ENCODE measurements at regions not wholly inside any gene's neighbourhood (a gene's known extent, or its start where the extent isn't known, plus 50 kb on each side); places are given as distances from the start of the nearest gene placed in this dataset.
"Not testable (repeated sequence)": the region's sequence is repeated elsewhere in the genome, so short reads cannot be mapped to it uniquely, and the experiment has no call there.

GRCh38 chr10:59463909-59464308 lies 101.6 kb upstream of the FAM13C start:
- Histone ChIP-seq H3K4me1 (replicated peaks) (no peaks in the 10 kb centered on the region), H3K9me3 (replicated peaks) (no peaks in the 10 kb centered on the region), H3K27ac (no peak overlapping the region), H3K27me3 (replicated peaks) (no peaks in the 10 kb centered on the region), H3K36me3 (no peaks in the 10 kb centered on the region), H3K4me3 (no peak overlapping the region)
- no peak for DNase-seq (ENCODE audit: low read depth in 1 of 2, low spot score in 2 of 2)

GRCh38 chr10:59460601-59461000 lies 98.3 kb upstream of the FAM13C start:
- no peak overlapping the region for H3K27ac ChIP-seq
- DNase-seq (ENCODE audit: low read depth in 1 of 2, low spot score in 2 of 2), result no peak
- H3K27me3 ChIP-seq (replicated peaks), result no peaks in the 10 kb centered on the region
- no peaks in the 10 kb centered on the region for H3K9me3 ChIP-seq (replicated peaks)
- no peaks in the 10 kb centered on the region for H3K36me3 ChIP-seq
- H3K4me1 ChIP-seq (replicated peaks), result no peaks in the 10 kb centered on the region
- H3K4me3 ChIP-seq, result no peak overlapping the region

DNA sequence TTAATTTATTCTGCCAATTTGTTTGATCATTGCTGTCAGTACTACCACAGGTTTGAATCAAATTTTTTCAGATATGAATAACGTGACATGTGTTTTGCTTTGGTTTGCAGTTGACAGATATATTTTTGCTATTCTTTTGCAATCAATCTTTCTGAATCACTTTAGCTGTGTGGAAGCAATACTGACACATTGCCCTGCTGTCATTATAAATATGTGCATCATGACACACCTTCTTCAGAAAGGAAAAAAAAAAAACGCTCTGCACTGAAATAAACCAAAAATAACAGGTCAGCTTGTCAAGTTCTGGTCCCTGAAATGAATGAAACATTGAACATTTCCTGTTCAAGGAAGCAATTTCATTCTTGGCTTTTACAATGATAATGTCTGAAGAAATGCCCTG lies 93.8 kb upstream of the FAM13C start:
- Histone ChIP-seq H3K4me3 (no peak overlapping the region), H3K27me3 (replicated peaks) (no peaks in the 10 kb centered on the region), H3K27ac (no peak overlapping the region), H3K36me3 (no peaks in the 10 kb centered on the region), H3K9me3 (replicated peaks) (no peaks in the 10 kb centered on the region), H3K4me1 (replicated peaks) (no peaks in the 10 kb centered on the region)
- DNase-seq (ENCODE audit: low read depth in 1 of 2, low spot score in 2 of 2), result no peak

- no peak for DNase-seq (ENCODE audit: low read depth in 1 of 2, low spot score in 2 of 2)
- H3K9me3 ChIP-seq (replicated peaks), result no peaks in the 10 kb centered on the region
- H3K27ac ChIP-seq, result no peak overlapping the region
- no peaks in the 10 kb centered on the region for H3K36me3 ChIP-seq
- no peaks in the 10 kb centered on the region for H3K4me1 ChIP-seq (replicated peaks)
- no peak overlapping the region for H3K4me3 ChIP-seq
- no peaks in the 10 kb centered on the region for H3K27me3 ChIP-seq (replicated peaks)
These were observed 92.0 kb upstream of the FAM13C start for GRCh38 chr10:59454171-59454919.

- Histone ChIP-seq H3K4me3 (no peak overlapping the region), H3K36me3 (no peaks in the 10 kb centered on the region), H3K4me1 (replicated peaks) (no peaks in the 10 kb centered on the region), H3K27ac (no peak overlapping the region), H3K9me3 (replicated peaks) (no peaks in the 10 kb centered on the region), H3K27me3 (replicated peaks) (no peaks in the 10 kb centered on the region)
- DNase-seq (ENCODE audit: low read depth in 1 of 2, low spot score in 2 of 2), result no peak
These were observed 86.3 kb upstream of the FAM13C start for GRCh38 chr10:59448616-59449015.

DNA sequence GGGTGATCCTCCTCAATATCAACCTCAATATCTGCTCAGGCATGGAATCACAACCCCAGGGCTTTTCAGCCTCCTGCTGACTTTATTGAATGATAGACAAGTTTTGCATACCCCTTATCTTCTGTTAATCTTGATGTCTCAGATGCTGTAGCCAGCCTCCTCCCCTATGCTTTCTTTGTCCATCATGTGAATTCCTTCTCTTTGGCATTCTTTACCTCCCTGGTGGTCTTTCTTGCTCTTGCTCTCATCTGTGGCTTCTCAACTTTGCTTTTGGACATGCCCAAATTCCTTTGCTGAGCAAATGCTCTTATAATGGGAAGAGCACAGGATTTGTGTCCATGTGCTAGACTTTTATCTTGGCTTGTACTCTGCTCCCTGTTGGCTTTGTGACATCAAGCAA lies 73.4 kb upstream of the FAM13C start:
- no peaks in the 10 kb centered on the region for H3K9me3 ChIP-seq (replicated peaks)
- H3K27ac ChIP-seq, result peak overlapping the region; percentile 11; the same call in 1 of the 2 replicates
- H3K4me3 ChIP-seq, result no peak overlapping the region
- H3K27me3 ChIP-seq (replicated peaks), result no peaks in the 10 kb centered on the region
- no peaks in the 10 kb centered on the region for H3K36me3 ChIP-seq
- H3K4me1 ChIP-seq (replicated peaks), result peaks cover 25% of the 10 kb centered on the region
- DNase-seq (ENCODE audit: low read depth in 1 of 2, low spot score in 2 of 2), result peak in 1 of 2 experiments; percentile 47

- H3K9me3 ChIP-seq (replicated peaks), result no peaks in the 10 kb centered on the region
- peak overlapping the region; percentile 11; the same call in 1 of the 2 replicates for H3K27ac ChIP-seq
- no peaks in the 10 kb centered on the region for H3K27me3 ChIP-seq (replicated peaks)
- no peak overlapping the region for H3K4me3 ChIP-seq
- DNase-seq (ENCODE audit: low read depth in 1 of 2, low spot score in 2 of 2), result peak in 1 of 2 experiments; percentile 19
- H3K36me3 ChIP-seq, result no peaks in the 10 kb centered on the region
- peaks cover 25% of the 10 kb centered on the region for H3K4me1 ChIP-seq (replicated peaks)
These were observed 72.3 kb upstream of the FAM13C start for GRCh38 chr10:59434463-59435321.

DNA sequence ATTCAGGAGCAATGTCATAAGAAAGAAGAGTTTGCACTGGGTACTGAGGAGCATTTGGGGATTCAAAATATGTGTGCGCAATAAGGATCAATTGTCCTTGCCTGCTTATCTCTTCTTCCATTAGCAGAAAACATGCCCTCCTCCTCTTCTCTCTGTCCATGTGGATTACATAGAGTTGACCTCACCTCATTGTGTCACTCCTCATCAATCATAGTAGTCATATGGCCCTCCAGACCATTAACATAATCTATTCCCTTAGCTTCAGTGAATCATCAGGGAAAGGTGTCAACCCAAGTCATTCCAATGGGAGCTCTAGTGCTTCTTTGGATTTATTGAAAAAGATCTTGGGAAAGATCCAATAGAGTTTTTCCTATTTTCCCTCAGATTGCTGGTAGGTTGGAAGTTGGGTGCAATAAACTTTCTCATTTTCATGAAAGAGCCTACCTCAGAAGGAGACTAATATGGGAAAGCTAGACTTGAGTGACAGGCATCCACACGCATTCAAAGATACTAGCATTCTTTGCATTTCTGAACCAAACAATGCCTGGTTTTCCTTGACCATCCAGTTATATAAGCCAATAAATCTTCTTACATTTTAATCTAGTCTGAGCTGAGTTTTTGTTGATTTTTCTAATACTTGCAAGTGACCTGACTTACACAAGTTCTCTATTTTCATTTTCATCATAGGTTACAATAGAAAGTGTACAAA lies 71.5 kb upstream of the FAM13C start:
- no peak for DNase-seq (ENCODE audit: low read depth in 1 of 2, low spot score in 2 of 2)
- no peak overlapping the region for H3K4me3 ChIP-seq
- H3K4me1 ChIP-seq (replicated peaks), result peaks cover 25% of the 10 kb centered on the region
- H3K27ac ChIP-seq, result no peak overlapping the region
- H3K27me3 ChIP-seq (replicated peaks), result no peaks in the 10 kb centered on the region
- no peaks in the 10 kb centered on the region for H3K36me3 ChIP-seq
- no peaks in the 10 kb centered on the region for H3K9me3 ChIP-seq (replicated peaks)

- Histone ChIP-seq H3K9me3 (replicated peaks) (no peaks in the 10 kb centered on the region), H3K27ac (no peak overlapping the region)
- DNase-seq (ENCODE audit: low read depth in 1 of 2, low spot score in 2 of 2), result no peak
These were observed 70.0 kb upstream of the FAM13C start for GRCh38 chr10:59432207-59432900.

DNA sequence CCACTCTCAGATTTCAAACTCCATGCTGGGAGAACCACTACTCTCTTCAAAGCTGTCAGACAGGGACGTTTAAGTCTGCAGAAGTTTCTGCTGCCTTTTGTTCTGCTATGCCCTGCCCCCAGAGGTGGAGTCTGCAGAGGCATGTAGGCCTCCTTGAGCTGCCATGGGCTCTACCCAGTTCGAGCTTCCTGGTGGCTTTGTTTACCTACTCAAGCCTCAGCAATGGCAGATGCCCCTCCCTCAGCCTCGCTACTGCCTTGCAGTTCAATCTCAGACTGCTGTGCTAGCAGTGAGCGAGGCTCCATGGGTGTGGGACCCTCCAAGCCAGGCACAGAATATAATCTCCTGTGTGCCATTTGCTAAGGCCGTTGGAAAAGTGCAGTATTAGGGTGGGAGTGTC lies 51.4 kb upstream of the FAM13C start:
- not testable (repeated sequence) for H3K27me3 ChIP-seq (replicated peaks); H3K4me3 ChIP-seq; DNase-seq (ENCODE audit: low read depth in 1 of 2, low spot score in 2 of 2); H3K36me3 ChIP-seq; H3K4me1 ChIP-seq (replicated peaks); H3K27ac ChIP-seq; H3K9me3 ChIP-seq (replicated peaks)

More at GRCh38 chr10:59432207-59432900, 70.0 kb upstream of the FAM13C start:
- Histone ChIP-seq H3K4me3 (no peak overlapping the region), H3K36me3 (no peaks in the 10 kb centered on the region), H3K4me1 (replicated peaks) (peaks cover 25% of the 10 kb centered on the region), H3K27me3 (replicated peaks) (no peaks in the 10 kb centered on the region)

Measured in SJSA1 (cell line).